GM12874 (cell line): ENCODE measurements at regions not wholly inside any gene's neighbourhood (a gene's known extent, or its start where the extent isn't known, plus 50 kb on each side); places are given as distances from the start of the nearest gene placed in this dataset.

ENCODE experiments used
- TF ChIP-seq, protein P1 (sequence below): IDR thresholded peaks from 2 replicates; pipeline ENCODE4 v1.5.1; 2011; ENCODE audit warnings: low read depth, mild to moderate bottlenecking, control low read depth, low read length, moderate library complexity; ENCODE audit not compliant: insufficient read depth

DNA sequence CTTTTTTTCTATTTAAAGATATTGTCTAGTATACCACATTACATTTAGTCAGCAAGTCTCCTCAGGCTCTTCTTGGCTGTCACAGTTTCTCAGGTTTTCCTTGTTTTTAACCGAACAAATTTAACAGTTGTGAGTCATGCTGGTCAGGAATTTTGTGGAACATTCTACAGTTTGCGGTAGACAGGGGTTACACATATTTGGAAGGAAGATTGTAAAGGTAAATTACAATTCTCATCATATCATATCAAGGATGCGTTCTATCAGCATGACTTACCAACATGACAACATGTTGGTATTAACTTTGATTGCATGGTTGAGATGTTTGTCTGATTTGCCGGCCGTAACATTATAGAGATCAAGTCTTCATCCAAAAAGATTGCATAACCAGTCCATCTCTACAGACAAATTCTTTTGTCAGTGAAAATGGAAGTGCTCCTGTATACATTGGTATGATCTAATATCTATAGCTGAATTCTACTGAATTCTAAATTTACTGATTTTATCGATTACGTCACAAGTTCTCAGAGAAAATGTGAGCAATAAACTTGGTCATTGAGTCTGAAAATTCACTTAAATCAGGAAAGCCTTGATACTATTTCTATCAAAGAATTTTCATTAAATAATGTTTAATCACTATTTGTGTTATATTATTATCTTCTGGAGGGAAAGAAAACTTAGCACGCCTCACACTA is 664.4 kb upstream of the SLC8A1 start:
- TF ChIP-seq, protein P1, sequence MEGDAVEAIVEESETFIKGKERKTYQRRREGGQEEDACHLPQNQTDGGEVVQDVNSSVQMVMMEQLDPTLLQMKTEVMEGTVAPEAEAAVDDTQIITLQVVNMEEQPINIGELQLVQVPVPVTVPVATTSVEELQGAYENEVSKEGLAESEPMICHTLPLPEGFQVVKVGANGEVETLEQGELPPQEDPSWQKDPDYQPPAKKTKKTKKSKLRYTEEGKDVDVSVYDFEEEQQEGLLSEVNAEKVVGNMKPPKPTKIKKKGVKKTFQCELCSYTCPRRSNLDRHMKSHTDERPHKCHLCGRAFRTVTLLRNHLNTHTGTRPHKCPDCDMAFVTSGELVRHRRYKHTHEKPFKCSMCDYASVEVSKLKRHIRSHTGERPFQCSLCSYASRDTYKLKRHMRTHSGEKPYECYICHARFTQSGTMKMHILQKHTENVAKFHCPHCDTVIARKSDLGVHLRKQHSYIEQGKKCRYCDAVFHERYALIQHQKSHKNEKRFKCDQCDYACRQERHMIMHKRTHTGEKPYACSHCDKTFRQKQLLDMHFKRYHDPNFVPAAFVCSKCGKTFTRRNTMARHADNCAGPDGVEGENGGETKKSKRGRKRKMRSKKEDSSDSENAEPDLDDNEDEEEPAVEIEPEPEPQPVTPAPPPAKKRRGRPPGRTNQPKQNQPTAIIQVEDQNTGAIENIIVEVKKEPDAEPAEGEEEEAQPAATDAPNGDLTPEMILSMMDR, result no peak

DNA sequence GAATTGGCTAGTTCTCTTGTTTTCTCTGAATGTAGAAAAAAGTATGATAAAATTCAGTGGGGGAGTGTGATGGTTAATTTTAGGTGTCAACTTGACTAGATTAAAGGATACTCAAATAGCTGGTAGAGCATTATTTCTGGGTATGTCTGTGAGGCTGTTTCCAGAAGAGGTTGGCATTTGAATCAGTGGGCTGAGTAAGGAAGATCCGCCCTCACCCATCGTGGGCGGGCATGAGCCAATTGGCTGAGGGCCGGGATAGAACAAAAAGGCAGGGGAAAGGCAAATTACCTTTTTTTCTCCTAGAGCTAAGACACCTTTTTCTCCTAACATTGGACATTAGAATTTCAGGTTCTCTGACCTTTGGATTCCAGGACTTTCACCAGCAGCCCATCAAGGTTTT is 667.6 kb upstream of the SLC8A1 start:
- TF ChIP-seq, protein P1, result no peak

- TF ChIP-seq, protein P1, result no peak
Measured at GRCh38 chr2:41123341-41123740, 671.5 kb upstream of the SLC8A1 start.

GRCh38 chr2:41127351-41127750 is 675.5 kb upstream of the SLC8A1 start:
- TF ChIP-seq, protein P1, result no peak

- TF ChIP-seq, protein P1, result no peak
Measured at GRCh38 chr2:41129988-41130387, 678.1 kb upstream of the SLC8A1 start.

DNA sequence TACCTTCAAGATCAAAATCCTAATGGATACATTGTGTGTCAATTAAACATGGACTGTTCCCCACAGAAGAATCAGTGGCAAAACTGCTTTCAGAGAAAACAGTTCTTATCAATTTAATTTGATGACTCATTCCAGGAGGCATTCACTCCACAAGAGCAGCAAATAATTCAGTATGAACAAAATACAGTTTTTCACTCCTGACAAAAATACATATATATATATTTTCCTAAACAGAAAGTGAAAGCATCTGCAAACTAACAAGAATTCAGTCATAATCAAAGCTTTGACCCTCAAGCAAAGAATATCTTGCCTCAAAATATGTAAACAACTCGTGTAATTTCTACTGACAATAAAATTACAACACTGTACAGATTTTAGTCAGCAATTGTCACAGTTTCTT is 685.1 kb upstream of the SLC8A1 start:
- TF ChIP-seq, protein P1, result no peak

- TF ChIP-seq, protein P1, result no peak
Measured at GRCh38 chr2:41141146-41141791, 689.4 kb upstream of the SLC8A1 start.
